LNCAP (cell line): ENCODE measurements at regions not wholly inside any gene's neighbourhood (a gene's known extent, or its start where the extent isn't known, plus 50 kb on each side); places are given as distances from the start of the nearest gene placed in this dataset.

Source experiments
- CTCF ChIP-seq: fragments of 450-650 bp; IDR thresholded peaks from 2 replicates; pipeline ENCODE4 v1.5.1; 2017; ENCODE audit warnings: mild to moderate bottlenecking

- no peak for TF ChIP-seq CTCF
Observed at GRCh38 chr14:95398630-95399547, 79.2 kb upstream of the CLMN start.

GRCh38 chr14:95397325-95397724 lies 77.6 kb upstream of the CLMN start:
- TF ChIP-seq CTCF: no peak

- TF ChIP-seq CTCF: no peak
Observed at GRCh38 chr14:95396221-95396620, 76.5 kb upstream of the CLMN start.

- no peak for TF ChIP-seq CTCF
Observed at GRCh38 chr14:95395098-95395737, 75.5 kb upstream of the CLMN start.

- no peak for TF ChIP-seq CTCF
Observed at GRCh38 chr14:95394297-95395097, 74.8 kb upstream of the CLMN start.

- TF ChIP-seq CTCF: no peak
Observed at GRCh38 chr14:95392841-95393240, 73.1 kb upstream of the CLMN start.

- TF ChIP-seq CTCF: no peak
Observed at GRCh38 chr14:95391331-95391730, 71.6 kb upstream of the CLMN start.
